Activated T-helper 9 cell treated with anti-CD3 and anti-CD28 coated beads, Interleukin-2, amount 50 U/mL, for 16 hours (primary cell): ENCODE measurements at regions not wholly inside any gene's neighbourhood (a gene's known extent, or its start where the extent isn't known, plus 50 kb on each side); places are given as distances from the start of the nearest gene placed in this dataset.
A peak's percentile ranks its signal among the peaks of the same experiment; 100 is the strongest.

Source experiments
- DNase-seq: peaks from one replicate; pipeline ENCODE4 v3.0.0-alpha.2; 2020; ENCODE audit warnings: low read depth

DNA sequence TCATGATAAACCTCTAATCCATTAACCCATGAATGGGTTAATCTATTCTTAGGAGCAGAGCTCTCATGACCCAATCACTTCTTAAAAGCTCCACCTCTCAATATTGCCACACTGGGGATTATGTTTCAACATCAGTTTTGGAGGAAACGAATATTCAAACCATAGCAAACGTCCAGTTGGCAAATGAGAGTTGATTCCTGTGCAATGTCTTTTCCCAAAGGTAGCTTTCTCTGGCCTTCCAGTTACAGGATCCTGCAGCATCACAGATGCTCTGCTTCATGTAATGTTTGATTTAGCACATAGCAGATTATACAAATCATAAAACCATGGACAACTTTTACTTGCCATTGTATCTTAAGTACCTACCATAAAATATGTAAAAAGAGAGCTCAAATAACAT is 481.0 kb downstream of the TNS1 start:
- no peak for DNase-seq

DNA sequence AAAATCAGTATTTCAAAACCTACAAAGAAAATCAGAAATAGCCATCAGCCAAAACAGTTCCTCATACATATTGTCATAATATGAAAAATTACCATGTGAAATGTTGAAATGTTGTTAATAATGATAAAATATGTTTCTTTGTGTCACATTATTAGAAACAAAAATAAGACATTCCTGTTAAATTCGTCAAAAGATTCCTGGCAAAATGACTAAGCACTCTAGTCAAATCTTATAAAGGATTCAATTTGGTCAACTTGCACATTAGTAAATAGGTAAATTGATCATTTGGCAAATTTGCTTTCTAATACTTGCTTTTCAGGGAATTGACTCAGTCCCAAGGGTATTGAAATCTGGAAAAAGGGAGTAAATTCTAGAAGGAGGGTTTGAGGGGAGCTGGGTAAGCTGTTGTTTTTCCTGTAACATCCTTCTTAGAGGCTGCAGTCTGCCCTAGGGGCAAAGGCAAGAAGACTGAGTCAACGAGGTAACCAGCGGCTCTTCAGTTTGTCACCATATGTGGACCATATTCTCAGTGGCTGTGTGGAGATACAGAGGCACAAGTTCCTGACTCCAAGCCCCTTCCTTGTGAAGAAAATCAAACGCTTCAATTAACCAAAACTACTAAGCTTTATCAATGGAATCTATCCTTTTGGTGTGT is 482.3 kb downstream of the TNS1 start:
- DNase-seq: no peak

DNA sequence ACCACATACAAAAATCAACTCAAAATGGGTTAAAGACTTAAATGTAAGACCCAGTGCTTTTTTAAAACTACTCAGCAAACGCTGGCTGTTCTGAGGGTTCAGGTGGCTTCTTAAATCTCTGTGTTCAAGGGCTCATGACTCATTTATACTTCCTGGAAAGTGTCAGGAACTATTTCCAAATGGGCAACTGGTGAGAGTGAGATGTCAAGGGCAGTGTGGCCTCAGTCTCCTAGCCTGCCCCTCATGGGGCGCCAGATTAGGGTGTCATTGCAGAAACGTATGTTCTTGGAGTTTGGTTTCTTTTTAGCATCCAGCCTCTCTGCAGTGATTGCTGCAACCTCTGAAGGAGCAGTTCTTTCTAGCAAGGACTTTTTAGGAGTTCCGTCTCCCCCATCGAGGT is 485.4 kb downstream of the TNS1 start:
- DNase-seq: no peak

DNA sequence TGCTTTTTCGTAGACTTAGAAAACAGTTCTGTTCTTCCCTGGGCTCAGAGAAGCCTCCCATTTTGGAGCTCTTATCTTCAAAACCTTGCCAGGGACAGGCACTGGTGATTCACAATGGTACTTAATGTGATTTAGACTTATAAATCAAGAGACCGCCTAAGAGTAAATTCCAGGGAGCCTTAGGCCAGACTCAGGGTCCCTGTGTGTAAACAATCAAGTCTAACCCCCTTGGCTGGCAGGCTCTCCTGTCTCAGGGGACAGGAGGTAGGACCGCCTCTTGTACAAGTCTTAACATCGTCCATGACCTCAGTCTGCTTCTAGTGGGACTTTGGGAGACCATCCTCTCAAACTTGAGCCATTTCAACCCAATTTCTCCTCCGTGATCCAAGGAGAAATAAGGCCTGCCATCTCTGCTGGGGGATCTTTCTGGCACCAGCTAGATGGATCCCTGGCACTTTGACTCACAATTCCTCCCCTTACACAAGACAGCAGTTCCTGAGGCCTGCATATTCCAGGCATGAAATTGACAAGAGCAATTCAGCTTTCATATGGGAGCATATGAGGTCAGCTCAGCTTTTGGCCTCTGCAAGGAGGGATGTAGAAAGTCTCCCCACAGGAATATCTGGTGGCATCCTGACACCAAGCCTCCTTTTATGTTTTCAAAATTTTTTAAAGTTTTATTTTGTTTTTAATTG is 487.0 kb downstream of the TNS1 start:
- DNase-seq: no peak

DNA sequence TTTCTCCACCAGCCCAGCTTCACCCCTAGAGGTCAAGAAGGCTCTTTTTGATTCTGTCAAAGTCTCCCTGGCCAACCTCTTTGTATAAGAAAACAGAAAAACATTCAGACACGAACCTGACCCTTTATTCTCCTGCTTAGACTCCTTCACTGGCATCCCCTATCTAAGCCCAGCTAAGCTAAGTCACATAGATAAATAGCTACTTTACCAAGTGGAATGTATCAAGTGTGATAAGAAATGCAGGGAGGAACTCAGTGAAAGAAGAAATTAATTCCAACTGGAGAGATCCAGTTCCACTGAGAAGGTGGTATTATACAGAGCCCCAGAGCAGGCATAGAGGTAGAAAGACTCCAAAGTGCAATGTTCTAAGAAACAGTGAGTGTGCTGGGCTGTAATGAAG is 489.5 kb downstream of the TNS1 start:
- no peak for DNase-seq

DNA sequence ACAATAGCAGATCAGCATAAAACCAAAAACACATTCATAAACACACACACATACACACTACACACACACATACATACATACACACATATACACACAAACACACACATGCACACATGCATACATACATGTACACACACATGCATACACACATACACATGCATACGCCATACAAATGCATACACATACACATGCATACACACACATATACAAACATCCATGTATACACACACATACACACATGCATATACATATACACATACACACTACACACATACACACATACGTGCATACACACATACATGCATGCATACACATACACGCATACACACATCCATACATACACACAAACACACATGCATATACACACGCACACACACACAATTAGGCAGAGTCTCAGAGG is 490.1 kb downstream of the TNS1 start:
- DNase-seq: no peak

DNA sequence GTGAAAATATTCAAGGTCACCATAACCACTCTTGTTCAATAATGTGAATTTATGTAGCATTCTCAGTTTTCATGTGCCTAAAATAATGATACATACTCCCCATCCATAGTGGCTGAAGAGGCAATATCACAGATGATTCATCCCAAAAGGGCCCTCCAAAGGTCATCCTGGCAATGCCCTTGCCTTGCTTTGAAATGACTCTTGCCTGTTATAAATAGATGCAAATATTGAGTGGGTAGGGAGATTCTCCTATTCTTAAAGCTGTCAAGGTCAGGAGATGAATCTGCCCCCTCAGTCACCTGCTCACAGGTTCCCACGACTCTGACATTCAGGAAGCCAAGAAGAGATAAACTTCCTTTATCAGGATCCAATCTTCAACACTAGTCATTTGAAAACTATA is 490.5 kb downstream of the TNS1 start:
- no peak for DNase-seq

DNA sequence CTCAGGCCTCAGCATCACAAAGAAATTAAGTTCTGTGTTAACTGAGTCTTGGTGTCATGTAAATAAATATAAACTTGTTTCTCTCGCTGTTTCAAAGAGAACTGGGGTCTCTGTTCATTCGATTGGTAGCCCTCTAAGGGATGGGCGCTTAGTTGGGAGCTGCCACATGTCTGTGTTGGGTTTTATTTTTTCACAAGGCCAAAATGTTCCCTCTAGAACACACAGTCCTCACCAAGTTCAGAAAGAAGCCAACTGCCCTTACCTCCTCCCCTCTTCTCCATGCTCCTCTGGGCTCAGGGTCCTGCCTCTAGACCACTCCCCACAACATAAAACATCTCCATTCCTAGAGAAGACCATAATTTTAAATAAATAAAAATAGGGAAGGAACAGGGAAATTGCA is 490.9 kb downstream of the TNS1 start:
- no peak for DNase-seq

DNA sequence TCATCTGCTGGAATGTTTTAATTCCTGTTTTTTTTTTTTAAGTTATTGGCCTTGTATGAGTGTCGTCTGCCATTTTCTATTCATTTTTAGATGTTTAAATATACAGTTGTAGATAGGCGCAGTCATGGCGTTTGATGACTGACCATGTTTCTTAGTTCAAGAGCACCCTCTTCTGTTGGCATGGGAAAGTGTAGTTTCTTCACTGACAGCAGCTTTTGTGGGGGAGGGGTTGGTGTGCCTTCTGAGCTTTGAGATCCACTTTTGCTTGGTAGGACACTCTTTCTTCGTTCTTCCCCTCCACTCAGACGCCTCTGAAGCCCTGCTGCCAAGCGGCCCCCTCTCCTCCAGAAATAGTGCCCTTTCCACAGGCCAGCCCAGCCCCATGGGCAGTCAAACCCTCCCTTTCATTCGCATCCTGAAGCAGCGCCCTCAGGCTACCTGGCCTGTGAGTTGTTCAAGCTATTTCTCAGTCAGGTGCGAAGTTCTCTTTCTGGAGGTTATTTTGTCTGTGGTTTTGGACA is 492.0 kb downstream of the TNS1 start:
- peak; percentile 0 for DNase-seq

DNA sequence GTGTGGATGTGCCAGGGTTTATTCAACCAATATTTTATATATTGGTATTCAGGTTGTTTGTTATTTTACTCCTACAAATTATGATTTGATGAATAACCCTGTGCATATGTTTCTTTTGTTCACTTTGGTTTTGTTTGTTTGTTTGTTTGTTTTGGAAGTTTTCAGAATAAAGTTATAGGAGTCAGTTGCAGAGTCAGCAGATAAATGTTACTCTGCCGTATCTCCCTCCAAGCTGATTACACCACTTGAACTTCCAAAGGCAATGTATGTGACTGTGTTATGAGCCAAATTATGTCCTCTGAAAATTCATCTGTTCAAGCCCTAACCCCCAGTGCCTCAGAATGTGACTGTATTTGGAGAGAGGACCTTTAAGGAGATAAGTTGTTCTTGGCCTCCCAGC is 497.5 kb downstream of the TNS1 start:
- no peak for DNase-seq

DNA sequence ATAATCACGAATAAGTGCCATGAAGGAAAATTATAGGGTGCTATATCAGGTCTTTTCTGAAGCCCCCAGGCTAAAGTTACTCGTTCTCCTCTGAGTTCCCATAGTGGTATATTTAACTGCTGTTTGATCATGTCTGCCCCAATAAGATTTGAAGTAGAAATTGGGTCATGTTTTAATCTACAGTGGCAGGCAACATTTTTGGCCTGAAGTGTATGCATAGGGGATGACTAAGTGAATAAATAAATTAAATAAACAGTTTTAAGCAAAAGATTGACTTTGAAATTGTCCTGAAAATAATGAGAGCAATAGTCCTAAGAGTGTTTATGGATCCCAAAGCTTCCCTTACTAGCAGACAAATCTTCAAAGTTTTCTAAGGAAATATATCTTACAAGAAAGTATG is 500.9 kb downstream of the TNS1 start:
- no peak for DNase-seq

DNA sequence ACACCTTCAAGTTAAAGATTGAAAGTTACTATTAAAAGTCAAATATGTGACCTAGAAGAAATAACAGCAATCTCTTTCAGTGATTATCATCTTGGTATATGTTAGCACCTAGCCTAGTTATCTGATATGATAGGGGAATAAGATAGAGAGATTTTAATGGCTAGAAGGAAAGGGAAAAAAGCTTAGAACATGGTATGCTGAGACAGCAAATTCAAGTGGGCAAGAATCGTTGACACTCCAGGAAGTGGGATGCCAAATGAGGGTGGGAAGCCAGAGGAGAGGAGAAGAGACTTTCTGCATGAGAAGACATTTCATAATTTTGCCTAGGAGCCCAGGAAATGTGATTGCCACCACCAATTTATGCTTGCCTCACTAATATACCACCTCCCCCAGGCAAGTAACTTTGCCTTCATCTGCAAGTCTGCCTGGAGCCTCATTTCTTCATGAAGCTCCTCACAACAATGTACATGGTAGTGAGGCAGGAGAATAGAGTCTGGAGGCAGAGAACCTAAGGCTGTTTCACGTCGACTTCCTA is 504.9 kb downstream of the TNS1 start:
- DNase-seq: no peak

DNA sequence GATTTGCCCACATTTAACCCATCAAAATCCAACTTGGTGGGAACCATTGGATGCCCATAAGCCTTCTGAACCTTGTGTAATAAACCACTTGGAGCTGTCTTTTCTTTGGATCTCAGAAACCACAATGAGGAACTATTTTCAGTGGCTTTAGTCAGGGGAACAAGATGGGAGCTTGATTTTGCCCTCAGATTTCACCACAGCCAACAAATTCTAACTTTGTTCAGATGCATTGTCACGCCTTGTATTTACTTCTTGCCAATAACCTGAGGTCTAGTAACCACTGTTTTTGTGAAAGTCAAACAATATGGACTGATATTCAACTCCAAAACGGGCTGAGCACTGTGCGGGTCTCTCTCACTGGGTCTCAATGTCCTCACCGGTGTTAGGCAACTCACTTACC is 508.2 kb downstream of the TNS1 start:
- no peak for DNase-seq

DNA sequence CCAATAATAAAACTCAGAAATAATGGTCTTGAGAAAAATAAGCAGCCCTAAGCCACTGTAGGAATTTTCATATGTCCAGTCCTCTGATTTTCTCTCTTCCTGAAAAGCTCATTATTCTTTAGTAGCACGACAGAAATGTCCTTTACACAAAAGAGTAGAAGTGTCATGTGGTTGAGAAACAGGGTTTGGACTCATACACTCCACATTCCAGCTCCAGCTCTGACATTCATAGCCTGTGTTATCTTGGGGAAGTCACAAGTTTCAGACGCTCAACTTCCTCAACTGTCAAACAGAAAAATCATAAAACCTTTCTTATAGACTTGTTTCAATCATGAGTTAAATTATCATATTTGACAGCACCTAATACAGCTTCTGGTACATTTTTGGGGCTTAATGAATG is 511.5 kb downstream of the TNS1 start:
- DNase-seq: no peak

DNA sequence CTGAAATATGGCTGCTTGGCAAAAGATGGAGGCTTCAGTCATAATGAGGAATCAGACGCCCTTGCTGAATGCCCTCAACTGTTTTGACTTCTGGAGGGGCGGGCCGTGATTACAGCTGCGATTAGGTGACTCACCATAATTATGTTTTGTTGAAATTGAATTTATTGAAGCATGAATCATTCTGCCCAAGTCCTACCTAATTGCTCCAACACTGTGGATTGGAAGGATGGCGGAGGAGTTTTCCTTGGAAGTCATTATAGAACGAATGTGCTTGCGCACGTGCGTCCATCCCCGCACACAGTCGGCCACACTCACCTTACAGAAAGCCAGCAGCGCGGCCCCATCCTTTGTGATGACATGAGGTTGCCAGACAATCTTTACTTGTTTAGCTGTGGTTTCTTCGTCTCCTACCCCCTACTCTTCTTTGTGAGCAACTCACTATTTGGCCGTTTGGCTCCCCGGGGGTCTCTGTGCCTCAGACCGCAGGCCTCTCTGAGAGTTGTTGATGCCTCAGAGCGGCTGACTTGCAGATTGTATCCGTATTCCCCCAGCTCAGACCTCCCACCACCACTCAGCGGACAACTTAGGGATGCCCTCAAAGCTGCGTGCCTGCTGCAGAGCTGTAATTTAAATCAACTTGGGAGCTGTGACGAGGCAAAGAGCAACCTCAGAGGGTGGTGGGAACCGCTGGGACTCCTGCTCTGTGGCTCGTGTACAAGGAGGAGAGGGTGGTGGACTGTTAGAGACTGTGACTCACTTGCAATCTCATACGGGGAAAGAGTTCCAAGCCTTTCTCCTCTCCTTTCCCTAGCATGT is 513.4 kb downstream of the TNS1 start:
- no peak for DNase-seq

DNA sequence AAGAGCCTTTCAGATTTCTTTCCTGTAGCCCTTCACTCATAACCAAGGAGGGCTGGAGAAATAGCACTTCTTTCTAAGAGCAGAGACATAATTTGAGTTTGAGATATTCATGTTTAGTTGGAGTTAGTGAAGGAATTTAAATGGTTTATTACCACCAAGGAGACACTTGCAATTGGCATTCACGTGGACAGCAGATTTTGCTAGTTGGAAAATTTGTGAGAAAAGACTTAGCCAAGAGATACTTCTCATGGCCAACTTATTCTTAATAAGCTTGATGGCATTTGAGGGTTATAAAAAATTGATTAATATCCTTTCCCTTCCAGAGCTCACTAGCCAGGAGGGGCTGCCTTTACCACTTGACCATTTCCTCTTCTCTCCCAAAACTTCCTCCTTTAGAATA is 518.7 kb downstream of the TNS1 start:
- DNase-seq: no peak

DNA sequence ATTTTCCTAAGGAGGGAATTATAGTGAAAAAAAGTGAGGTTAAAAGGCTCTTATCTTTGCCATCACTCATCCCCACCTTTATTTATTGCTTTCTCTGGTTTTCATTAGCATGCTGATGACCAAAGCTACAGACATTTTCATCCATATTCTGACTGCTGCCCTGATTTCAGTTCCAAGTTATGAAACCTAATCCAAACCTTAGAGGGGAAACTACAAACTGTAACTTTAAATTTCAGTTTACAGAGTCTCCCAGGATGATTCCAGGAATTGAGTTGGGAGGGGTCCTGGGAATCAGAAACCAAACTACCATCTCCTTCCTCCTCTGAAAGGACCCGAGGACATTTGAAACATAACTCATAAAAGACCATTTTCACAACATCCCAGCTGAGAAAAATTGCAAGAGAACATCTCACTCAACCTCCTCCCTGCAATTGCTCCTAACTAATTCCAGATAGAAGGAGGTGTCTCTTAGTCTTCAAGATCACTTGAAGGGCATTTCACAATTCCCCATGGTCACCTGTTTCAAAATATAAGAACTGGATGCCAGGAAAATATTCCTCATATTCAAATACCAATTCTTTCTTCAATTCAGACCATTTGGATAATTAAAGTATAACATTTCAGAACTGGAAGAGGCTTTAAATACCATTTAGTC is 520.6 kb downstream of the TNS1 start:
- no peak for DNase-seq

DNA sequence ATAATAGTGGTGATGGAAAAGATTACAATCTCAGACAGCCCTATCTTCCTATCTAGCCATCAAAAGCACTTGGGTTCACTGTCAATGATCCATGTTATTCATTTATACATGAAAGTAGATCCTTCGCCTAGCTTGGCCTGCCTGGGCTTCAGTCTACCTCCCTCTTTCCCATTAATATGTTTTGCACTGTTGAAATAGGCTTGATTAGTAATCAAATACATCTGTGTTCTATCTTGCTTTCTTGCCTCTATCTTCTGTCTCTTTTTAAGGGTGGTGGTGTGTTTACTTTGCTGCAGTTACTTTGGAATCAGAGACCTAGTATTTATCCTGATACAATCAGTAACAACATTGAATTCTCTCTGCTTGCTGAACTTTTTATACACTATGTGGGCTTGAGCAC is 521.2 kb downstream of the TNS1 start:
- no peak for DNase-seq

DNA sequence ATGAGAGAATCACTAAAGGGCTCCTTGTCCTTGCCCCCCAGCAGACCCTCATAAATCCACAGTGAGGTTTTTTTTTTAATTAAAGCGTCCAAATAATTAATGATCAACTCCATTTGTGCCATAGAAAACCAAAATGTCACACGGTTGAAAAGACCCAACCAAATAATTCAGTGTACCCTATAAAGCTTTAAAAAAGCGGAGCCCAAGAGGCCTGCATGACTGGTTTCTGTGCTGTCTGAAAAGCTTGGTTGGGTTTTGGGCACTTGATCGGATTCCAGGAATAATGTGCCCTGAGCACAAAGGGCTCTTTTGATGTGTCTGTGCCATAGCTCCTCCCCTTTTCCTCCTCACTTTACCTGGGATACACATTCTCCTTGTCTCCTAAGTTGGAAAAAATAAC is 523.2 kb downstream of the TNS1 start:
- no peak for DNase-seq

DNA sequence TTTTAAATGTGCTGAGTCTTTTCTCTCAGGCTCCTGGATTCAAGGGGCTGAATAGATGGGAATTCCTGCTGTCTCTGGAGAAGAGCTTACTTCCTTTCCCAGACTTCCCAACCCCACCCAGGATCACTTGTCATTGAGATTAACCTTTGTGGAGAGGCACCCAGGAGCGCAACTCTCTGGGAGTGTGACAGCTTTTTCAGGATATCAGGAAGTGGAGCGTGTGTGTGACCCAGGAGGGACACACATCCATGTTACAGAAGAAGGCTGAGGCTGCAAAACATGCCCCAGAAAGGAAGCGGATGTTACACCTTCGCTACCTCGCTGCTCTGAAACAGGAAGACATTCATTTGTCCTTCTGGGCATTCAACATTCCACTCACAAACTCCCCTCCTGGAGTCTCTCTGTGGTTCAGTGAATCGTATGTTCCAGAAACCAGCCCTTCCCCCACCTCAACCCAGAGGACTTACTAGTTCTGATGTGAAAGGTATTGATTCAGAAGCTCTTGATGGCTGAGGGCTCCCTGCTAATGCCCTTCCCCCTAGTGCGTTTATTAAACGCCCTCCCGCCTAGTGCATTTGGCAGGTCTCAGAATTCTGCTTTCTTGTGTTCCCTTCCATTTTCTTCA is 523.9 kb downstream of the TNS1 start:
- no peak for DNase-seq

DNA sequence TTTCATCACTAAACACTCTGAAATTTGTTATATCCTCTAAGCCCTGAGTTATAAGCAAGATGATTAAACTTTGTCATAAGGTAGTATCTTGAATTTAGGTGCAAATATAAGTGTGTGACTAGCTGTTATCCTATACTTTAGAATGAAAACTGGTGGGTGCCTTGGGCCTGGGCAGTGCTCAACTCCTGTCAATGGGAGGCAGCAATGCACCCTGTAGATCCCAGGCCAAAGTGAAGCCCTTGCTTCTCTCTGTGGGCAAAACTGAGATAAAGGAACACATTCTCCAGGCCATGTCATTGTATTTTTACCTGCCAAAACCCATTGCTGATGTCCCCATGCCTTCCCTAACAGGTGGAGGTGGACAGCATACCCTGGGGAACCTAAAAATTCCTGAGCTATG is 525.2 kb downstream of the TNS1 start:
- DNase-seq: no peak

DNA sequence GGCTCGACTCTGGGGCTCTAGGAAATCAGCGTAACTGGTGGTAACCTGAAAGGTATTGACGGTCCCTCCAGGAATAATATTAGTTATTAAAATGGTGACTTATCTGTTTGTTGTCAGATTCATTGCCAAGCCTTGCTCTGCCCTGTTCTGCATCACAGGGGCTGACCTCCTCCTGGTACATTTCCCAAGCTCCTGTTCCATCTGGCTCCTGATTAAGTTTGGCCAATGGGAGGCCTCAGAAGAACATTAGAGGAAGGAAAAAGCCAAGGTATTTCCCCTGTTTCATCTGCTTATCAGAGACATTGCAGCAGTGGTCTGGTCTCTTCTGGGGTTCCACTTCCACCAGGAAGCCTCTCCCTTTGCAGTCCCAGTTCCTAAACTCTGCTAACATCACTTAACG is 527.0 kb downstream of the TNS1 start:
- no peak for DNase-seq
